ENCODE measurements at regions not wholly inside any gene's neighbourhood (a gene's known extent, or its start where the extent isn't known, plus 50 kb on each side); places are given as distances from the start of the nearest gene placed in this dataset.

- H4K8ac ChIP-seq (ENCODE audit: low read depth in 2 of 2, low read length in 2 of 2), result no peak overlapping the region
- no TSS peak for BruUV-seq (replicated peaks)
- CTCF ChIA-PET, result no interaction called here
Measured at GRCh38 chr5:105462377-105462776, 1899.8 kb upstream of the NUDT12 start.

More at GRCh38 chr5:105462377-105462776, 1899.8 kb upstream of the NUDT12 start:
- H4K20me1 ChIP-seq (ENCODE audit: insufficient read depth, low read length), result no peaks in the 10 kb centered on the region
- no peak overlapping the region for H4K91ac ChIP-seq (ENCODE audit: insufficient read depth, low read depth, low read length)
- POLR2A ChIA-PET (ENCODE audit: unreplicated experiment), result no interaction called here
- no CpG with 5 or more reads among the region's 3 CpGs for WGBS, 2 experiments (ENCODE audit: extremely low coverage in 2 of 2, insufficient read length in 1 of 2)
- H3K27ac ChIP-seq (ENCODE audit: insufficient read depth, low read length), result no peak overlapping the region
- H3K27me3 ChIP-seq (ENCODE audit: control insufficient read depth, insufficient read depth, low read length), result no peaks in the 10 kb centered on the region
- no peaks in the 10 kb centered on the region for H3K4me1 ChIP-seq (ENCODE audit: control insufficient read depth, insufficient read depth, low read length)
- dilution Hi-C loops (cut with HindIII; ENCODE audit: low sequenced_read_pairs, unreplicated experiment) (no loop called here), intact Hi-C loops (cut with micrococcal nuclease) (no loop called here), in situ Hi-C loops (cut with MboI; ENCODE audit: low sequenced_read_pairs) (no loop called here)
- no peak overlapping the region for H3K4me3 ChIP-seq (ENCODE audit: insufficient read depth, low read depth, low read length)
- H3K9me1 ChIP-seq (ENCODE audit: insufficient read depth, low read length), result no peaks in the 10 kb centered on the region
- no peak overlapping the region for H3K14ac ChIP-seq (replicated peaks; ENCODE audit: low read depth, low read length)
- DNase-seq, result no peak
- no peaks in the 10 kb centered on the region for H3K36me3 ChIP-seq (ENCODE audit: control insufficient read depth, insufficient read depth, low read length)
- peaks cover 2% of the 10 kb centered on the region; the same call in 1 of the 2 replicates for H3K9me3 ChIP-seq (ENCODE audit: control insufficient read depth, insufficient read depth, low read length)
- ATAC-seq (ENCODE audit: low read depth), result no peak
- H2AFZ ChIP-seq (replicated peaks; ENCODE audit: low read length, poor library complexity), result no peak overlapping the region
- no peak overlapping the region for H2AK5ac ChIP-seq (ENCODE audit: low read depth, low read length)
- no peak overlapping the region for H3K56ac ChIP-seq (ENCODE audit: extremely low read depth, insufficient read depth, low read length)
- H3K4me2 ChIP-seq (ENCODE audit: low read depth, low read length), result no peak overlapping the region
- H3K23ac ChIP-seq (ENCODE audit: low read depth, low read length), result no peak overlapping the region
- no peaks in the 10 kb centered on the region for H3K79me1 ChIP-seq (ENCODE audit: low read depth in 1 of 2, low read length in 2 of 2)
- H3K4ac ChIP-seq (ENCODE audit: low read depth, low read length), result no peak overlapping the region
- no peak overlapping the region for H4K5ac ChIP-seq (ENCODE audit: low read depth, low read length)
- no peak for TF ChIP-seq RFX5 (IDR thresholded peaks at IDR 0.05; ENCODE audit: low read depth, low read length)
- TF ChIP-seq RAD21 (IDR thresholded peaks at IDR 0.05; ENCODE audit: low read length), result no peak
- no peak for TF ChIP-seq ELK1 (IDR thresholded peaks at IDR 0.05; ENCODE audit: borderline replicate concordance, low read depth, low read length)
- TF ChIP-seq CEBPB (IDR thresholded peaks at IDR 0.05; ENCODE audit: low read depth, low read length), result no peak
- TF ChIP-seq MAZ (IDR thresholded peaks at IDR 0.05; ENCODE audit: borderline replicate concordance, low read depth, low read length), result no peak
- TF ChIP-seq SMC3 (IDR thresholded peaks at IDR 0.05; ENCODE audit: low read depth, low read length), result no peak
- TF ChIP-seq FOS (IDR thresholded peaks at IDR 0.05; ENCODE audit: low read depth, low read length), result no peak
- TF ChIP-seq MXI1 (IDR thresholded peaks at IDR 0.05; ENCODE audit: borderline replicate concordance, low read depth, low read length), result no peak
- no peak for TF ChIP-seq CHD1 (IDR thresholded peaks at IDR 0.05; ENCODE audit: low read depth, low read length)
- no peak for TF ChIP-seq USF2 (IDR thresholded peaks at IDR 0.05; ENCODE audit: low read depth, low read length)
- no peak for TF ChIP-seq NFE2L2 (IDR thresholded peaks at IDR 0.05; ENCODE audit: low read depth, low read length)
- TF ChIP-seq MAFK (IDR thresholded peaks at IDR 0.05; ENCODE audit: low read depth, low read length), result no peak
- no peak for TF ChIP-seq CTCF (conservative IDR thresholded peaks at IDR 0.05; ENCODE audit: low read depth, low read length)
- TF ChIP-seq POLR2A (IDR thresholded peaks at IDR 0.05; ENCODE audit: low read depth, low read length), result no peak
- no peak for TF ChIP-seq RCOR1 (IDR thresholded peaks at IDR 0.05; ENCODE audit: insufficient replicate concordance, low read length)
- TF ChIP-seq BHLHE40 (IDR thresholded peaks at IDR 0.05; ENCODE audit: low read depth, low read length), result no peak
- H3K18ac ChIP-seq (ENCODE audit: low read depth, low read length), result no peak overlapping the region
- H2BK20ac ChIP-seq (ENCODE audit: low read depth, low read length), result no peak overlapping the region
- no peak overlapping the region for H2BK15ac ChIP-seq (ENCODE audit: low read depth, low read length)
- H2BK5ac ChIP-seq (ENCODE audit: low read depth, low read length, poor library complexity, severe bottlenecking), result no peak overlapping the region
- no peak overlapping the region for H2AK9ac ChIP-seq (replicated peaks; ENCODE audit: low read depth, low read length, poor library complexity)
- no peak overlapping the region for H3K9ac ChIP-seq (ENCODE audit: low read depth, low read length)
- H2BK120ac ChIP-seq (ENCODE audit: low read depth, low read length), result no peak overlapping the region

Measured in IMR-90 (cell line).